GM12875 (cell line): ENCODE measurements at regions not wholly inside any gene's neighbourhood (a gene's known extent, or its start where the extent isn't known, plus 50 kb on each side); places are given as distances from the start of the nearest gene placed in this dataset.

Experiments used
- H3K4me3 ChIP-seq: one replicate; pipeline ENCODE4 v1.5.1; 2011; ENCODE audit warnings: low read depth, low read length, control low read depth
- CTCF ChIP-seq: IDR thresholded peaks from 2 replicates; pipeline ENCODE4 v1.5.1; 2011; ENCODE audit warnings: low read depth, mild to moderate bottlenecking, control low read depth, inconsistent platforms, low read length, moderate library complexity, borderline replicate concordance; ENCODE audit not compliant: insufficient read depth

- no peak overlapping the region for H3K4me3 ChIP-seq
- TF ChIP-seq CTCF, result no peak
Observed at GRCh38 chr5:115439042-115439441, 105.5 kb downstream of the FEM1C start.

- no peak for TF ChIP-seq CTCF
- H3K4me3 ChIP-seq, result no peak overlapping the region
Observed at GRCh38 chr5:115435778-115436712, 108.5 kb downstream of the FEM1C start.

GRCh38 chr5:115435065-115435777, 109.4 kb downstream of the FEM1C start:
- no peak for TF ChIP-seq CTCF
- no peak overlapping the region for H3K4me3 ChIP-seq

DNA sequence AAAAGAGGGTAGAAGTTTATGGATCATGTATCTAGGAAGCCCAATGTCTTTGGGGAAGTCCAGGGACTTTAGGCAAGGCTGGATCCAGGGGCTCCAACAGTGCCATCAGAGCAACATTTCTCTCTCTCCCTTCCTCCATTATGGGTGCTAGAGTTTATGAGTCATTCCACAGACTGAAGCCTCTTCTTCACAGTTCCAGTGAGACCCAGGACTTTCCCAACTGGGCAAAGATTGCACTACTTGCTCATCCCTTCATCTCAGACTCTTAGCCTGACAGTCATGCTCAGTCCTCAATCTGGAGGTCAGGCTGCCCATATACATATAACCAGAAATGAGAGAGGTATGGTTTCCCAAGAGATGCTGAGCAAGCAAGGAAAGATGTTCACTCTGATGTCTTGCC, 110.7 kb downstream of the FEM1C start:
- no peak overlapping the region for H3K4me3 ChIP-seq
- no peak for TF ChIP-seq CTCF

GRCh38 chr5:115432691-115433090, 111.9 kb downstream of the FEM1C start:
- TF ChIP-seq CTCF, result no peak
- H3K4me3 ChIP-seq, result no peak overlapping the region

- TF ChIP-seq CTCF, result no peak
- H3K4me3 ChIP-seq, result no peak overlapping the region
Observed at GRCh38 chr5:115431116-115431515, 113.5 kb downstream of the FEM1C start.
